Astrocyte of the spinal cord (primary cell): ENCODE measurements at regions not wholly inside any gene's neighbourhood (a gene's known extent, or its start where the extent isn't known, plus 50 kb on each side); places are given as distances from the start of the nearest gene placed in this dataset.

Experiments used
- DNase-seq: peaks from one replicate; pipeline ENCODE4 v3.0.0; 2011; ENCODE audit warnings: low read depth, low spot score
- H3K4me3 ChIP-seq: 2 replicates; pipeline ENCODE4 v1.5.1; 2011; ENCODE audit warnings: low read depth, mild to moderate bottlenecking, low read length, moderate library complexity
- CTCF ChIP-seq: IDR thresholded peaks from 2 replicates; pipeline ENCODE4 v1.5.1; 2012; ENCODE audit warnings: low read depth, mild to moderate bottlenecking, low read length, inconsistent platforms
- in situ Hi-C: cut with HindIII; loops from 2 replicates; pipeline ENCODE4 v1.10.0; 2017; ENCODE audit warnings: low sequenced_read_pairs

GRCh38 chr19:23810496-23810895 lies 51.8 kb upstream of the ZNF681 start:
- no peak for DNase-seq
- in situ Hi-C loops, result no loop called here
- no peak overlapping the region for H3K4me3 ChIP-seq
- TF ChIP-seq CTCF, result no peak
